ENCODE measurements at regions not wholly inside any gene's neighbourhood (a gene's known extent, or its start where the extent isn't known, plus 50 kb on each side); places are given as distances from the start of the nearest gene placed in this dataset.

DNA sequence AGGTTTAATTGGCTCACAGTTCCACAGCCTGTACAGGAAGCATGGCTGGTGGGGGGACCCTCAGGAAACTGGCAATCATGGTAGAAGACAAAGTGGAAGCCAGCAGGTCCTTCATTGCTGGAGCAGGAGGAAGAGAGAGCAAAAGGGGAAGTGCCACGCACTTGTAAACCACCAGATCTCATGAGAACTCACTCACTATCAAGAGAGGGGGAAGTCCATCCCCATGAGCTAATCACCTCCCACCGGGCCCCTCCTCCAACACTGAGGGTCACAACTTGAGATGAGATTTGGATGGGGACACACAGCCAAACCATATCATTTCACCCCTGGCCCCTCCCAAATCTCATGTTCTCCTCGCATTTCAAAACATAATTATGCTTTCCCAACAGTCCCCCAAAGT lies 171.9 kb upstream of the CACNA2D1 start:
- BruUV-seq (replicated peaks) = no TSS peak

More for the DNA sequence above, 171.9 kb upstream of the CACNA2D1 start:
- Histone ChIP-seq H4K20me1 (ENCODE audit: control insufficient read depth, insufficient read depth) (no peaks in the 10 kb centered on the region), H3K9ac (ENCODE audit: control insufficient read depth, insufficient read depth, low read length) (no peak overlapping the region), H3K4me3 (no peak overlapping the region), H3K36me3 (ENCODE audit: control insufficient read depth in 2 of 2, insufficient read depth in 2 of 2, low read length in 1 of 2) (no peaks in the 10 kb centered on the region), H3K27me3 (replicated peaks in 1 of 2; ENCODE audit: control insufficient read depth in 2 of 2, insufficient read depth in 2 of 2, low read length in 1 of 2) (no peaks in the 10 kb centered on the region), H3K27ac (ENCODE audit: control insufficient read depth, insufficient read depth) (no peak overlapping the region), H2AFZ (ENCODE audit: control insufficient read depth, low read depth, low read length) (no peak overlapping the region), H3K4me2 (ENCODE audit: control insufficient read depth, insufficient read depth) (no peak overlapping the region), H3K79me2 (ENCODE audit: control insufficient read depth, insufficient read depth, low read length) (no peaks in the 10 kb centered on the region), H3K4me1 (ENCODE audit: control insufficient read depth, insufficient read depth, low read length) (no peaks in the 10 kb centered on the region), H3K9me3 (replicated peaks; ENCODE audit: control insufficient read depth, insufficient read depth, low read length) (no peaks in the 10 kb centered on the region)
- POLR2A ChIA-PET = interaction anchor here (1.0 to 1.2 kb wide), 3 partner anchors 9 to 609 kb away, joined by 3 to 4 read pairs (median 3); no protein-coding TSS in a partner anchor
- TF ChIP-seq CBFB (IDR thresholded peaks at IDR 0.05; ENCODE audit: low read depth) = no peak
- peak; percentile 97 for TF ChIP-seq SPI1 (IDR thresholded peaks at IDR 0.05; ENCODE audit: borderline replicate concordance, insufficient read depth, low read depth, low read length)
- no peak for TF ChIP-seq TAF1 (IDR thresholded peaks at IDR 0.05; ENCODE audit: borderline replicate concordance, low read depth, low read length)
- TF ChIP-seq ETV6 (conservative IDR thresholded peaks at IDR 0.05 in 1 of 2, IDR thresholded peaks at IDR 0.05 in 1 of 2; ENCODE audit: borderline replicate concordance in 1 of 2, low read depth in 1 of 2) = peak in 1 of 2 experiments; percentile 50; a peak in 1 of 4 replicates
- peak; percentile 66 for TF ChIP-seq RUNX3 (IDR thresholded peaks at IDR 0.05; ENCODE audit: low read length)
- no peak for TF ChIP-seq ZNF24 (IDR thresholded peaks at IDR 0.05)
- 0 out of 2 replicates have a peak, but pooled peaks have one; percentile 14 for TF ChIP-seq CHD2 (IDR thresholded peaks at IDR 0.05; ENCODE audit: borderline replicate concordance, low read depth, low read length)
- TF ChIP-seq BCL11A (IDR thresholded peaks at IDR 0.05; ENCODE audit: low read depth, low read length) = 0 out of 2 replicates have a peak, but pooled peaks have one; percentile 33
- TF ChIP-seq, protein P1, sequence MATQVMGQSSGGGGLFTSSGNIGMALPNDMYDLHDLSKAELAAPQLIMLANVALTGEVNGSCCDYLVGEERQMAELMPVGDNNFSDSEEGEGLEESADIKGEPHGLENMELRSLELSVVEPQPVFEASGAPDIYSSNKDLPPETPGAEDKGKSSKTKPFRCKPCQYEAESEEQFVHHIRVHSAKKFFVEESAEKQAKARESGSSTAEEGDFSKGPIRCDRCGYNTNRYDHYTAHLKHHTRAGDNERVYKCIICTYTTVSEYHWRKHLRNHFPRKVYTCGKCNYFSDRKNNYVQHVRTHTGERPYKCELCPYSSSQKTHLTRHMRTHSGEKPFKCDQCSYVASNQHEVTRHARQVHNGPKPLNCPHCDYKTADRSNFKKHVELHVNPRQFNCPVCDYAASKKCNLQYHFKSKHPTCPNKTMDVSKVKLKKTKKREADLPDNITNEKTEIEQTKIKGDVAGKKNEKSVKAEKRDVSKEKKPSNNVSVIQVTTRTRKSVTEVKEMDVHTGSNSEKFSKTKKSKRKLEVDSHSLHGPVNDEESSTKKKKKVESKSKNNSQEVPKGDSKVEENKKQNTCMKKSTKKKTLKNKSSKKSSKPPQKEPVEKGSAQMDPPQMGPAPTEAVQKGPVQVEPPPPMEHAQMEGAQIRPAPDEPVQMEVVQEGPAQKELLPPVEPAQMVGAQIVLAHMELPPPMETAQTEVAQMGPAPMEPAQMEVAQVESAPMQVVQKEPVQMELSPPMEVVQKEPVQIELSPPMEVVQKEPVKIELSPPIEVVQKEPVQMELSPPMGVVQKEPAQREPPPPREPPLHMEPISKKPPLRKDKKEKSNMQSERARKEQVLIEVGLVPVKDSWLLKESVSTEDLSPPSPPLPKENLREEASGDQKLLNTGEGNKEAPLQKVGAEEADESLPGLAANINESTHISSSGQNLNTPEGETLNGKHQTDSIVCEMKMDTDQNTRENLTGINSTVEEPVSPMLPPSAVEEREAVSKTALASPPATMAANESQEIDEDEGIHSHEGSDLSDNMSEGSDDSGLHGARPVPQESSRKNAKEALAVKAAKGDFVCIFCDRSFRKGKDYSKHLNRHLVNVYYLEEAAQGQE (IDR thresholded peaks at IDR 0.05; ENCODE audit: low read depth, low read length) = no peak
- TF ChIP-seq ZZZ3 (IDR thresholded peaks at IDR 0.05; ENCODE audit: control insufficient read depth, insufficient read length, low read depth) = no peak
- TF ChIP-seq POLR2A (IDR thresholded peaks at IDR 0.05; ENCODE audit: low read depth, low read length) = no peak
- peak; percentile 24 to 40; a peak in 1 of 4 replicates for TF ChIP-seq IKZF2 (IDR thresholded peaks at IDR 0.05)
- TF ChIP-seq EED (IDR thresholded peaks at IDR 0.05; ENCODE audit: low read depth) = peak; percentile 48; the same call in 1 of the 2 replicates
- TF ChIP-seq, protein P2, sequence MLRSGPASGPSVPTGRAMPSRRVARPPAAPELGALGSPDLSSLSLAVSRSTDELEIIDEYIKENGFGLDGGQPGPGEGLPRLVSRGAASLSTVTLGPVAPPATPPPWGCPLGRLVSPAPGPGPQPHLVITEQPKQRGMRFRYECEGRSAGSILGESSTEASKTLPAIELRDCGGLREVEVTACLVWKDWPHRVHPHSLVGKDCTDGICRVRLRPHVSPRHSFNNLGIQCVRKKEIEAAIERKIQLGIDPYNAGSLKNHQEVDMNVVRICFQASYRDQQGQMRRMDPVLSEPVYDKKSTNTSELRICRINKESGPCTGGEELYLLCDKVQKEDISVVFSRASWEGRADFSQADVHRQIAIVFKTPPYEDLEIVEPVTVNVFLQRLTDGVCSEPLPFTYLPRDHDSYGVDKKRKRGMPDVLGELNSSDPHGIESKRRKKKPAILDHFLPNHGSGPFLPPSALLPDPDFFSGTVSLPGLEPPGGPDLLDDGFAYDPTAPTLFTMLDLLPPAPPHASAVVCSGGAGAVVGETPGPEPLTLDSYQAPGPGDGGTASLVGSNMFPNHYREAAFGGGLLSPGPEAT (IDR thresholded peaks at IDR 0.05; ENCODE audit: low read depth) = peak; percentile 31; the same call in 1 of the 2 replicates
- peak; percentile 36; the same call in 1 of the 2 replicates for TF ChIP-seq IKZF1 (conservative IDR thresholded peaks at IDR 0.05)
- no peak for TF ChIP-seq POLR2AphosphoS2 (IDR thresholded peaks at IDR 0.05; ENCODE audit: low read depth, low read length)
- peak in 1 of 2 experiments; percentile 12; a peak in 1 of 4 replicates for TF ChIP-seq BHLHE40 (IDR thresholded peaks at IDR 0.05; ENCODE audit: borderline replicate concordance in 1 of 2, low read depth in 2 of 2, low read length in 1 of 2)
- peak; percentile 70; the same call in 1 of the 2 replicates for TF ChIP-seq ATF7 (IDR thresholded peaks at IDR 0.05; ENCODE audit: low read depth)
- TF ChIP-seq YY1 (IDR thresholded peaks at IDR 0.05; ENCODE audit: low read depth, low read length) = 0 out of 2 replicates have a peak, but pooled peaks have one; percentile 28
- ATAC-seq (peak; percentile 97), DNase-seq (ENCODE audit: low read depth, low spot score) (no peak), FAIRE-seq (no peak)
- WGBS (ENCODE audit: insufficient coverage, insufficient replicate concordance, low lambda C conversion rate, missing lambda C conversion rate) = 0% methylated on average over 3 of the region's 3 CpGs
- CTCF ChIA-PET = interaction anchor here (0.7 to 4.8 kb wide), 6 partner anchors 8 to 572 kb away, joined by 3 to 28 read pairs (median 4); no protein-coding TSS in a partner anchor
- intact Hi-C loops (cut with micrococcal nuclease; ENCODE audit: unreplicated experiment) = no loop called here
- SMC1A ChIA-PET (ENCODE audit: uncharacterized antibody, unreplicated experiment) = interaction anchor here (0.6 to 2.8 kb wide), 11 partner anchors 9 to 501 kb away, joined by 3 to 12 read pairs (median 3); no protein-coding TSS in a partner anchor
- in situ Hi-C loops (cut with MboI) = no loop called here
- RAD21 ChIA-PET (ENCODE audit: unreplicated experiment) = interaction anchor here (1.5 to 1.9 kb wide), 4 partner anchors 9 to 1114 kb away, joined by 4 to 8 read pairs (median 6); no protein-coding TSS in a partner anchor
